ENCODE measurements at regions not wholly inside any gene's neighbourhood (a gene's known extent, or its start where the extent isn't known, plus 50 kb on each side); places are given as distances from the start of the nearest gene placed in this dataset.

- Histone ChIP-seq H3K36me3 (no peaks in the 10 kb centered on the region), H3K9me3 (ENCODE audit: severe bottlenecking) (no peaks in the 10 kb centered on the region), H3K4me3 (ENCODE audit: low read depth, low read length) (no peak overlapping the region), H3K27ac (no peak overlapping the region), H3K27me3 (ENCODE audit: insufficient read depth, low read depth, severe bottlenecking) (no peaks in the 10 kb centered on the region)
- no peak for TF ChIP-seq CTCF (IDR thresholded peaks at IDR 0.05; ENCODE audit: low read depth, low read length)
- no peak for DNase-seq
Observed at GRCh38 chr1:170340308-170340707, 191.7 kb upstream of the GORAB start.

DNA sequence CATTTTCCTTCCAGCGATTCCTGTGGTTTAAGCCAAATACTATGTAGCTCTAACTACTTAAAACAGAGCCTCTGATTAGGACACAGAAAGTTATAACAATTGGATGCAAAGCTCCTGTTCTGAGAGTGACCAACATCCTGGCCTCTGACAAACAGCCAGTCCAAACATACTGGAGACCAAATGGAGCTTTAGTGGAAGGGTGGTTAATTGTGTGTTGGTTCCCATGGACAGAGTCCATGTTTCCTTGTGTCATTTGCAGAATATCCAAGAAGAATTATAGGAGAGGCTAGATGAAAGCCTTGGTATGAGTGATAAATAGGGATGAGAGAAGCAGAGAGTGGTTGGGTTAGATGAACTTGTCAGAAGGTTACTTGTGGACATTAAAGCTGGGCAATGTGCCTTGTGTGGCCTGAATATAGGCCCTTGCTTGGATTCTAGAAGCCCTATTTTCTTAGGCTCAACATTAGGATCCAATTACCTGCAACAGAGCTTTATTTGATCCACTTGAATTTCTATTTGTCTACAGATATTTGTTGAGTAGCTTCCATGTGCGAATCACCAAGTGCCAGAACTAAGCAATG lies 180.5 kb upstream of the GORAB start:
- Histone ChIP-seq H3K27ac (no peak overlapping the region), H3K4me3 (ENCODE audit: low read depth, low read length) (no peak overlapping the region), H3K27me3 (ENCODE audit: insufficient read depth, low read depth, severe bottlenecking) (no peaks in the 10 kb centered on the region), H3K9me3 (ENCODE audit: severe bottlenecking) (no peaks in the 10 kb centered on the region), H3K36me3 (no peaks in the 10 kb centered on the region)
- no peak for DNase-seq
- TF ChIP-seq CTCF (IDR thresholded peaks at IDR 0.05; ENCODE audit: low read depth, low read length) = no peak

DNA sequence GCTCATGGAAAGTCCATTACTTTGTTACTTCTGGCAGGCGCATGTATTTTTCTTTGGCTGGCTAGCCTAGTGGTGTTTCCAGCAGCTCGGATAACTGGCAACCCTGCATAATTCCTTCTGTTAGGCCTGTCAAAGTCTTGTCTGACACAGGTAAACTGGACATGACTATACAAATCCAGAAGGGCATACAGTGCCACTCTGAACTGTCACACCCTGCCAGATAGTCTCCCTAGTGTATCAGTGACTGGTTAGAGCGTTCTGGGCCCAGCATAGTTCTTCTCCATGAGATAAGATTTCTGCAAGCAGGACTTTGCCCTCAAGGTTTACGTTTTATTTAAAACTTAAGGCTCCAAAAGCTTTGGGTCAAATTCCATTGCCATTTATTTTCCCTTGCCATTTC lies 177.7 kb upstream of the GORAB start:
- Histone ChIP-seq H3K36me3 (no peaks in the 10 kb centered on the region), H3K27ac (no peak overlapping the region), H3K9me3 (ENCODE audit: severe bottlenecking) (no peaks in the 10 kb centered on the region), H3K27me3 (ENCODE audit: insufficient read depth, low read depth, severe bottlenecking) (no peaks in the 10 kb centered on the region), H3K4me3 (ENCODE audit: low read depth, low read length) (no peak overlapping the region)
- no peak for DNase-seq
- TF ChIP-seq CTCF (IDR thresholded peaks at IDR 0.05; ENCODE audit: low read depth, low read length) = no peak

DNA sequence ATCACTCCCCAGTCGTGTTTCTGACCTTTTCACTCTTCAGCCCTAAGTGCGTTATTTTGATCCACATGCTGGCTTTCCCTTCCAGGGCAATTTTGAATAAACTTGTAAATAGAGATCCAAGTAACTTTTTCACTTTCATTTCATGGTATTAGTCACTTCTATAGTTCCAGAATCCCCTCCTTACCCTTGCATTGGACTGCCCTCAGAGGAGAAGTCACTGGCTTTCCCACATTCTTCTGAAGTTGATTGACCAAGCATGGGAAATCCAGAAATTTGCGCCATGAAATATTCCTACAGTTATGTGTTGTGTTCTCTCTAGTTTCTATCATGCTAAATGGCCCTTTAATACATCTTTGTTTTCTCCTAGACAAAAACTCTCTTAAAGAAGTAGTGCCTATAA lies 177.3 kb upstream of the GORAB start:
- Histone ChIP-seq H3K27ac (no peak overlapping the region), H3K9me3 (ENCODE audit: severe bottlenecking) (no peaks in the 10 kb centered on the region), H3K4me3 (ENCODE audit: low read depth, low read length) (no peak overlapping the region), H3K36me3 (no peaks in the 10 kb centered on the region), H3K27me3 (ENCODE audit: insufficient read depth, low read depth, severe bottlenecking) (no peaks in the 10 kb centered on the region)
- TF ChIP-seq CTCF (IDR thresholded peaks at IDR 0.05; ENCODE audit: low read depth, low read length) = no peak
- DNase-seq = no peak

DNA sequence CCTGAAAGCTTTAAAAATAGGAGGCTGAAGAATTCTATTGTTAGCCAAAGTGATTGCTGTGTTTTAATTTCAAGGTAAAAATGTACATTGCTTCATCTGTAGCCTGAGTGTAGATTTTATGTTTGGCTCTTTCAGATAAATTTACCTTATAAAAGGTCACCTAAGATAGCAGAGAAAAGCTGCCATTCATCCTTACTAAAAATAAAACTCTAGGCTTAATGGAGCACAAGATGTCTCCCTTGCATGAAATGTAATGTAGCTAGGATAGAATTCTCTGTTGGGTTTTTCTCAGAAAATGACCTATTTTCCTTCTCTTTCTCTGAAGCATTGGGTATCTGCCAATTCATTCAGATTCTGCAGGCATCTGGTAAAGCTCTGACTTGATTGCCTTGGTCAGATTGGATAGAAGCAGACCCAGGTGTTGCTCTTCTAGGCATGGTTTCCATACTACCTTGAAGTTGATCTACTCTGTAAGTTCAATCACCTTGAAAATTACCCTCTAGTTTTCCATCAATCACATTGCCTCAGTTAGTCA lies 176.6 kb upstream of the GORAB start:
- Histone ChIP-seq H3K27ac (no peak overlapping the region), H3K27me3 (ENCODE audit: insufficient read depth, low read depth, severe bottlenecking) (no peaks in the 10 kb centered on the region), H3K36me3 (no peaks in the 10 kb centered on the region), H3K9me3 (ENCODE audit: severe bottlenecking) (no peaks in the 10 kb centered on the region), H3K4me3 (ENCODE audit: low read depth, low read length) (no peak overlapping the region)
- DNase-seq = no peak
- no peak for TF ChIP-seq CTCF (IDR thresholded peaks at IDR 0.05; ENCODE audit: low read depth, low read length)

DNA sequence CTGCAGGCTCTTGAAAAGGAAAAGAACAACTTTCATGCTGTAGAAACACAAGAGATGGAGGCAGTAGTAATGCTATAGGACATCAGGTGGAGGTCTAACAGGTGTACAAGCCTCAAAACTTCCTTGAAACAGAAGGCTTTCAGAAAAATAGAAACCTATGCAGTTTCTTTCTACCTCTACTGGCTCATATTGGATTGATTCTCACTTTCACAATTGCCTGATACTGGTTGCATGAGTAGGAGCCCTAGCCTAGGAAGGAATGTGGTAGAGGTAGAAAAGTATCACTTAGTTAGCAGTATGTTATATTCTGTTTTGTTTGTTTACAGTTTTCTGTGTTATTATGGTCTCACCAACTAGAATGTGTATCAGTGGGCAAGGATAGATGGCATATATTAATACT lies 175.4 kb upstream of the GORAB start:
- TF ChIP-seq CTCF (IDR thresholded peaks at IDR 0.05; ENCODE audit: low read depth, low read length) = no peak
- no peaks in the 10 kb centered on the region for H3K27me3 ChIP-seq (ENCODE audit: insufficient read depth, low read depth, severe bottlenecking)
- H3K27ac ChIP-seq = no peak overlapping the region
- no peak for DNase-seq
- H3K4me3 ChIP-seq (ENCODE audit: low read depth, low read length) = no peak overlapping the region
- no peaks in the 10 kb centered on the region for H3K36me3 ChIP-seq
- no peaks in the 10 kb centered on the region for H3K9me3 ChIP-seq (ENCODE audit: severe bottlenecking)
